Heart right ventricle (tissue), 16 donors: ENCODE measurements at regions not wholly inside any gene's neighbourhood (a gene's known extent, or its start where the extent isn't known, plus 50 kb on each side); places are given as distances from the start of the nearest gene placed in this dataset.

Source experiments
- ATAC-seq, 8 donors: fragments of 200-7000 bp; cut with Tn5 transposase; one replicate each; pipeline ENCODE4 v1.9.1; 2020; ENCODE audit warnings: mild to moderate bottlenecking in 8 of 8, moderate library complexity in 8 of 8, moderate number of reproducible peaks in 1 of 8
- DNase-seq, 2 donors: peaks; one replicate each; pipeline ENCODE4 v3.0.0-alpha.2; 2020
- H3K27ac ChIP-seq, 10 donors: fragments of 200-600 bp; sonication (generic) in 2 of 10; one replicate each; pipeline versions ENCODE4 v1.5.0 to v1.8.0; 2020 to 2022; ENCODE audit warnings: mild to moderate bottlenecking in 3 of 10
- H3K27me3 ChIP-seq, 7 donors: fragments of 200-600 bp; one replicate each; pipeline ENCODE4 v1.8.0; 2021 to 2022; ENCODE audit warnings: mild to moderate bottlenecking in 2 of 7
- H3K36me3 ChIP-seq, 9 donors: fragments of 200-600 bp; sonication (generic) in 1 of 9; one replicate each; pipeline versions ENCODE4 v1.5.0 to v1.8.0; 2020 to 2022; ENCODE audit warnings: mild to moderate bottlenecking in 2 of 9
- H3K4me1 ChIP-seq, 9 donors: fragments of 200-600 bp; sonication (generic) in 1 of 9; one replicate each; pipeline versions ENCODE4 v1.5.0 to v1.8.0; 2020 to 2022; ENCODE audit warnings: mild to moderate bottlenecking in 4 of 9
- H3K4me3 ChIP-seq, 10 donors: fragments of 200-600 bp; sonication (generic) in 2 of 10; one replicate each; pipeline versions ENCODE4 v1.5.0 to v1.8.0; 2020 to 2022; ENCODE audit warnings: mild to moderate bottlenecking in 7 of 10, moderate library complexity in 2 of 10
- H3K9me3 ChIP-seq, 11 donors: fragments of 200-600 bp in 10 of 11; sonication (generic) in 2 of 11; one replicate each; pipeline versions ENCODE4 v1.5.0 to v1.8.0; 2013 to 2022; ENCODE audit warnings: mild to moderate bottlenecking in 2 of 11, control low read depth in 1 of 11, moderate library complexity in 1 of 11
- WGBS, 2 donors: extraction: QIAGEN DNeasy Blood & Tissue Kit; methylation state at CpG; one replicate each; pipeline ENCODE4 v1.1.7; 2013; ENCODE audit warnings: inconsistent platforms in 1 of 2; 5-methylcytosine and 5-hydroxymethylcytosine counted together
- intact Hi-C, 10 donors: fragments of 100-400 bp; cut with DNase I; formaldehyde crosslinking; loops; one replicate each; pipeline versions ENCODE4 v1.11.1 to v1.14.2; 2022
- TF ChIP-seq, protein P1 (sequence below), 9 donors: fragments of 200-600 bp; sonication (generic) in 2 of 9; IDR thresholded peaks; one replicate each; pipeline versions ENCODE4 v1.5.0 to v1.8.0; 2021 to 2022; ENCODE audit warnings: antibody characterized with exemption in 9 of 9, mild to moderate bottlenecking in 5 of 9, moderate library complexity in 1 of 9
- donor health status: Arrhythmogenic right ventricular cardiomyopathy.
- donor health status: ischemic (EF 13 %, LVEDD 7.1; RV severe dilation, severe dysfunction).
- donor health status: healthy with polysubstance abuse.
- donor health status: DM: no; HTN: yes; CAD: no.
- donor health status: DM: no; HTN: no; CAD: no.
- donor health status: ischemic (EF 25% LVEDD 6.9; RV normal size, moderate dysfunction).
- donor health status: ischemic (EF 25% LVEDD 5.7; RV mildly dilated, moderate dysfunction).
- donor health status: healthy.
- donor health status: DM: yes; HTN: yes; CAD: no.
- donor health status: Ischemic cardiomyopathy.
- donor health status: ischemic (EF 35%, LVEDD 5.7; RV mildly dilated, moderate dysfunction).
- donor health status: nonischemic (EF 11% LVEDD 7.7; RV severe dilation, severe dysfunction).
- donor health status: DM: yes; HTN: yes; CAD: no.
- donor health status: PGD.
- donor health status: ischemic (EF 29% LVEDD 5.4; RV normal size, mild dysfunction).
- donor health status: nonischemic (EF 23%, LVEDD 6.1; RV moderate dilation, normal function).

DNA sequence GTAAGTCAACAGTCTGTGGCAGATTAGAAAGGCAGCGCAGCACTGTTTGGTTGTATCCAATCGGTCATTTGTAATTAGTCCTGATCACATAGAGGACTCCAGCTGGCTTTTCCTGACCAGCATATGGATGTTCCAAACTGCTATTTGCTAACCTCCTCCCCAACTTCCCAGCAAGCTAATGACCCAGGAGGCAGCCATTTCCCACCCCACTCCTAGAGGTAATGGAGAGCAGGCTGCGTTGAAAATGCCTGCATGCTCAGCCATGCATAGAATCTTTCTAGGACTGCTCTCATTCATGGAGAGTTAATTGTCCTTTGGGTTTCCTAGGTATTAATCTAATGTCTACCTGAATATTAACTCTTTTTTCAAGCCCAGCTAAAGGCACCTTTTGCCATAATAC lies 850.6 kb upstream of the WWC1 start:
- DNase-seq (no peak), ATAC-seq (no peak)
- intact Hi-C loops = no loop called here
- H3K27ac ChIP-seq = no peak overlapping the region
- H3K4me3 ChIP-seq = no peak overlapping the region
- no peaks in the 10 kb centered on the region for H3K36me3 ChIP-seq
- TF ChIP-seq, protein P1, sequence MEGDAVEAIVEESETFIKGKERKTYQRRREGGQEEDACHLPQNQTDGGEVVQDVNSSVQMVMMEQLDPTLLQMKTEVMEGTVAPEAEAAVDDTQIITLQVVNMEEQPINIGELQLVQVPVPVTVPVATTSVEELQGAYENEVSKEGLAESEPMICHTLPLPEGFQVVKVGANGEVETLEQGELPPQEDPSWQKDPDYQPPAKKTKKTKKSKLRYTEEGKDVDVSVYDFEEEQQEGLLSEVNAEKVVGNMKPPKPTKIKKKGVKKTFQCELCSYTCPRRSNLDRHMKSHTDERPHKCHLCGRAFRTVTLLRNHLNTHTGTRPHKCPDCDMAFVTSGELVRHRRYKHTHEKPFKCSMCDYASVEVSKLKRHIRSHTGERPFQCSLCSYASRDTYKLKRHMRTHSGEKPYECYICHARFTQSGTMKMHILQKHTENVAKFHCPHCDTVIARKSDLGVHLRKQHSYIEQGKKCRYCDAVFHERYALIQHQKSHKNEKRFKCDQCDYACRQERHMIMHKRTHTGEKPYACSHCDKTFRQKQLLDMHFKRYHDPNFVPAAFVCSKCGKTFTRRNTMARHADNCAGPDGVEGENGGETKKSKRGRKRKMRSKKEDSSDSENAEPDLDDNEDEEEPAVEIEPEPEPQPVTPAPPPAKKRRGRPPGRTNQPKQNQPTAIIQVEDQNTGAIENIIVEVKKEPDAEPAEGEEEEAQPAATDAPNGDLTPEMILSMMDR (IDR thresholded peaks at IDR 0.05) = no peak
- H3K4me1 ChIP-seq = no peaks in the 10 kb centered on the region
- peaks cover 0 to 3% (median 0%) of the 10 kb centered on the region in 7 donors for H3K27me3 ChIP-seq
- peaks cover 0 to 18% (median 0%) of the 10 kb centered on the region in 11 donors for H3K9me3 ChIP-seq
- WGBS, 2 donors = 48 to 50% methylated on average over 3 of the region's 3 CpGs

DNA sequence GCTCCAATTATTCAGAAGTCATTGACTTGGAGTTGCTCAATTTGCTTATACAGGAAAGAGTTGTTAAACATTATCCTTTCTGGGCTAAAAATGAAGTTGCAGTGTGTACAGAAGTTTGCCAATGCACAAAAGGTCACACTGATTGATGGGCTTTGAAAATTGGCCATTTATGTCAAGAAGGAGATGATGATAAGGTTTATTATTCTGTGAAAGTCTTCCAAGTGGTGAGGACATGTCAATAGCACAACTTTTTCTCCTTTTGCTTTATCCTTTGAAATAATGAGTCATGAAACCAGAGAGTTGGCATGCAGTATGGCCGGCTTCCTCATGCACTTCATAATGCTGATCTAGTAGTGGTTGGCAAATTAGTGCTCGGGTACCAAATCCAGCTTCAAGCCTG lies 848.5 kb upstream of the WWC1 start:
- peaks cover 0 to 10% (median 0%) of the 10 kb centered on the region in 11 donors for H3K9me3 ChIP-seq
- TF ChIP-seq, protein P1 (IDR thresholded peaks at IDR 0.05) = no peak
- no peaks in the 10 kb centered on the region for H3K36me3 ChIP-seq
- peaks cover 0 to 3% (median 0%) of the 10 kb centered on the region in 7 donors for H3K27me3 ChIP-seq
- no peak overlapping the region for H3K4me3 ChIP-seq
- no peaks in the 10 kb centered on the region for H3K4me1 ChIP-seq
- no peak for DNase-seq
- intact Hi-C loops = no loop called here
- ATAC-seq = no peak
- 87% methylated on average over 2 of the region's 2 CpGs for WGBS, 2 donors
- no peak overlapping the region for H3K27ac ChIP-seq

DNA sequence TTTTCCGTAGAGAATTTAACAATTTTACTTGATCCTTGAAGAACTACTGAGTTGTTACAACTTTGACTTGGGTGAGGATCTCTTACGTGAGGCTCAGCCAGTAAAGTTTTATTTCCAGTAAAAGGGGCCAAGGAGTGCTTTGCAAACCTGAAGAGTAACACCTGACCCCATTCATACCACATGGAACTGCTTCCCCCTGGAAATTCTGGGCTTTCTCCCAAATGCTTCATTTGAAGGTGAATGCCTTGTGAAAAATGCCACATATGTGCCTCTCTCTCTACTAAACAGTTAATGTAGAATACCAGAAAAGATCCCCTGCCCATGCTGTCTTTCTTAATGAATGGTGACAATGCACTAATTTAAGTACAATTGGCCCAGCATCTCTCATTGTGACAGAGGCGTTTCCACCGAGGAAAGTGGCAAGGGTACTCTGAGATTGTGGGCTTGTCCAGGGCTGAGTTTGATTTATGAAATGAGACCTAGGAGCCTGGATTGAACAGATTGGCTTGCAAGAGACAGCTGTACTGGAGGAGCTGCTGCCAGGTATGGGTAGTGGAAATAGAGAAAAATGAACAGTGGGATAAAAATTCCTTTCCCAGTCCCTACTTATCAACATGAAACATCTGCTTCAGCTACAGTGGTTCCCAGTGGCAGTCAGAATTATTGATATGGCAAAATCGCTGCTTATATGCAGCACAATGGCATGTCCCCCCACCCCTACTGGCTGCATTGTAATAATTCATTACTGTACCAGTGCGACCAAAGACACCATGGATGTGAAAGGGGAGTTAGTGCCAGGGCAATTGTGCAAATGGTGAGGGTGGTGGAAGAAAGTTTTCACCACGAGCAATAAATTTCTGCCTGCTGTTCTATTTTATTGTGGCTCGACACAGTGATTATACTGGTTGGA lies 843.7 kb upstream of the WWC1 start:
- no peak overlapping the region for H3K4me3 ChIP-seq
- no peaks in the 10 kb centered on the region for H3K36me3 ChIP-seq

DNA sequence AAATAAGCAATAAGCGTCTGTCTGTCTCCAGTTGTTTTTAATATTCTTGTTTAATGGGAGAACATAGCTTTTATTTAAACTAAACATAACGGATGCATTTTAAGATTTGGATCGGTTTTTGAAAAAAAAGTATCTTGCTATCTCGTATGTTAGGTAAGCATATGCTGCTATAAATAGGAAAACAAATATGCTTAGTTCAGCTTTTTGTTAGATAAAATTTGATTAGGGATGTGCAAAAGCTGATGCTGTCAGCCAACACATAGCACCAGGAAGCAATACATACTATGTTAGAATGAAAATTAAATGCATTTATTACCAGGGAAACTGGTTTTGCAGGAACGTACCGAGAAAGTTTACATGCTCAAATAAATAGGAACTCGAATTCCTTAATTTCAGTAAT lies 843.1 kb upstream of the WWC1 start:
- Histone ChIP-seq H3K36me3 (no peaks in the 10 kb centered on the region), H3K9me3 (peaks cover 0 to 7% (median 0%) of the 10 kb centered on the region in 11 donors), H3K4me3 (no peak overlapping the region), H3K27me3 (no peaks in the 10 kb centered on the region), H3K4me1 (no peaks in the 10 kb centered on the region), H3K27ac (no peak overlapping the region)
- 73 to 74% methylated on average over 7 of the region's 7 CpGs for WGBS, 2 donors
- no peak for DNase-seq
- TF ChIP-seq, protein P1 (IDR thresholded peaks at IDR 0.05) = no peak
- ATAC-seq = no peak
- intact Hi-C loops = no loop called here

More for the DNA sequence above, 843.7 kb upstream of the WWC1 start:
- ATAC-seq = no peak
- Histone ChIP-seq H3K4me1 (no peaks in the 10 kb centered on the region), H3K27me3 (no peaks in the 10 kb centered on the region), H3K9me3 (peaks cover 0 to 7% (median 0%) of the 10 kb centered on the region in 11 donors), H3K27ac (no peak overlapping the region)
- TF ChIP-seq, protein P1 (IDR thresholded peaks at IDR 0.05) = no peak
- intact Hi-C loops = no loop called here
- WGBS, 2 donors = 78 to 81% methylated on average over 8 of the region's 8 CpGs
- no peak for DNase-seq
